HG02852 (cell line): ENCODE measurements at regions not wholly inside any gene's neighbourhood (a gene's known extent, or its start where the extent isn't known, plus 50 kb on each side); places are given as distances from the start of the nearest gene placed in this dataset.

Source experiments
- ATAC-seq: cut with Tn5 transposase; IDR thresholded peaks from one replicate; pipeline ENCODE4 v1.9.1; 2021; ENCODE audit warnings: mild to moderate bottlenecking, moderate library complexity; ENCODE audit not compliant: unreplicated experiment

- no peak for ATAC-seq
Observed at GRCh38 chr1:187413405-187414169, 584.8 kb downstream of the PLA2G4A start.

GRCh38 chr1:187415065-187415464 is 586.3 kb downstream of the PLA2G4A start:
- no peak for ATAC-seq

DNA sequence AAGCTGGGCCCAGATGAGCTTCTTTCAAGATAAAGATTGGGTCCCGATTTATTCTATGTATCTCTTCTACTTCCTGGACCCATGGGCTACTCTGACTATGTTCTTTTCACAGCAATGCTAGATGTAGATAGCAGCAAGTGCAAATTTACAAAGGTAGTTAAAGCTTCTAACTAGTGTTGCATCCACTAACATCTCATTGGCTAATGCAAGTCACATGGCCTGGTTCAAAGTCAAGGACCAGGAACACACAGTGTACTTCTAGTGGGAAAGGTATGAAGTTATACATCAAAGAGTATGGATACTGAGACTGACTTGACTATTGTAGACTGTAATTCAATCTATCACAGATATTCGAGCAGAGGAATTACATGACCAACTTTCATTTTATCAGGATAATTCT is 588.8 kb downstream of the PLA2G4A start:
- ATAC-seq: no peak

- no peak for ATAC-seq
Observed at GRCh38 chr1:187433598-187433997, 604.8 kb downstream of the PLA2G4A start.

DNA sequence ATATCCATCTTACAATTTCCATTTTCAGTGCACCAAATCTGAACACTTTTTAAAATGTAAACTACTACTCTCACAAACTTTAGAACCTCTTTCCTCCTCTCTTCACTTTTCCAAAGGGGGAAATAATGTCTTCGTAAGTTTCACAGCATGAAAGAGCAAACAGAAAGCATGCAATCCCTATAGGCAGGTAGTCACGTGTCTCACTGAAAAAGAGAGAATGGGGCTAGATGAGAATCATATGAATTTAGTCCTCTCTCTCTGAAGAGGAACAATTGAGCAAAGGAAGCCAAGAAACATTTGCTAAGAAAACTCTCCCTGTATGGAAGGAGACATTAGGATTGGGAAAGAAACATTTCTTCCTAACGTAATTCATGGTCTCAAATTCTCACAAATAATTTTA is 613.9 kb downstream of the PLA2G4A start:
- no peak for ATAC-seq

- ATAC-seq: no peak
Observed at GRCh38 chr1:187443939-187444338, 615.2 kb downstream of the PLA2G4A start.

- no peak for ATAC-seq
Observed at GRCh38 chr1:187445066-187445465, 616.3 kb downstream of the PLA2G4A start.

GRCh38 chr1:187451238-187451637 is 622.5 kb downstream of the PLA2G4A start:
- no peak for ATAC-seq

GRCh38 chr1:187454010-187454409 is 625.3 kb downstream of the PLA2G4A start:
- no peak for ATAC-seq

DNA sequence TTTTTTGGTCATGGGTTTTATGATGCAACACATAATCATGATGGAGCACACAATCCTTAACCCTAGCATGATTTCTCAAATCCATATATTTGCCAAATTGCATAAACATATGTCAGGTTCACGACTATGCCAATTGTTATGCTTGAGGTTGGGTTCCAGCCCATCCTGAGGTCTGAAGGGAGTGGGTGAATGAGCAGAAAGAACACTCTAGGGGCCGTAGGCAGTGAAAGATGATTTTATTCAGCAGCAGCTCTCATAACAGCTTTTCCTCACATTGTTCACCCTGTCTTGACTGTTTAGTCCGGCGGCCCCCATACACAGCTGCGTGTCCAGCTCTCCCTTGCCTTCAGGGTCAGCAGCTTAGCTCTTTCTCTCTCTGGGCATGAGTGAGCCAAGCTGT is 627.7 kb downstream of the PLA2G4A start:
- no peak for ATAC-seq

DNA sequence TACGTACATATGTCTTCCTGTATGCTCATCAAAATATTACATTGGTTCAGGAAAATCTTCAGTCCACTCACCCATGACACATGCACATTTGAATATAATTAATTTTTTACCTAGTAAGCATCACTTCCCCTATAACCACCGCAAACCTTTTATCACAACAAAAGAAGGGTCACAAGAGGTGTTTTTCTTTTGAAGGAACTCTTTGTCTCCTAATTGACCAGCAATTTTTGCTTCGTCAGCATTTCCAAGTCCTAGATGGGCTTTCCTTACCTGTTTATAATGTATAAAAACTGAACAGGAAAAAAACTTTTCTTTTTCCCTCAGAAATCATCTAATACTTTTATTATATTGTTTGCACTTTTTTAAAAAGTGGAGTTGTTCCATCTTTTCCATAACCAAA is 631.3 kb downstream of the PLA2G4A start:
- ATAC-seq: no peak

DNA sequence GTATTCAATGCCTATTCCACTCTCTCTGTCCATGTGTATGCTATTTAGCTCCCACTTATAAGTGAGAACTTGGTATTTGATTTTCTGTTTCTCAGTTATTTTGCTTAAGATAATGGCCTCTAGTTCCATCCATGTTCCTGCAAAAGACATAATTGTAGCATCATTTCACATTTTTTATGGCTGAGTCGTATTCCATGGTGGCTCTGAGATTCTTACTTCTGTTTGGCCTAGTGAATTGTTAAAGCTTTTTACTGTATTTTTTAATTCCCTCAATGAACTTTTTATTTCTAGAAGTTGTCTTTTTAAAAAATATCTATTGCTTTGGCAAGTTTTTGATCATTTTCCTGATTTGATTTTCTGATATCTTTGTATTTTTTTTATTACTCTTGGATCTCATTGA is 635.6 kb downstream of the PLA2G4A start:
- ATAC-seq: no peak

- ATAC-seq: no peak
Observed at GRCh38 chr1:187465441-187465840, 636.7 kb downstream of the PLA2G4A start.

DNA sequence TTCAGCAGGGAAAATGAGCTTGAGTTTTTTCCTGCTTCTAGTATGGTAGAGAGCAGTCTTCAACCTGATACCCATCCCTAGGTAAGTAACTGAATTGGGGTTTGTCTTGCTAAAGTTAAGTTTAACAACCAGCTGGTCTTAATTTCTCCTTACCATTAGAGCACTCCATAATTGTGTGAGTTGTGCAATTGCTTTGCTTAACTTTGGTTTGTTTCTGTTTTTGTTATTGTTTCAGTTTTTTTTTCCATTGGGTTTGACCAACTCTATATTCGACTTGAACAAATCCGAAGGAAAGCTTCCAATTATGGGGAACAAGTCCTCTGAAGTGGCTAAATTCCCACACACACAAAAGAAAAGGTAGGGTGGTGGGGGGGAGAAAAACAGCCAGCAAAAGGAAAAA is 641.1 kb downstream of the PLA2G4A start:
- ATAC-seq: no peak

DNA sequence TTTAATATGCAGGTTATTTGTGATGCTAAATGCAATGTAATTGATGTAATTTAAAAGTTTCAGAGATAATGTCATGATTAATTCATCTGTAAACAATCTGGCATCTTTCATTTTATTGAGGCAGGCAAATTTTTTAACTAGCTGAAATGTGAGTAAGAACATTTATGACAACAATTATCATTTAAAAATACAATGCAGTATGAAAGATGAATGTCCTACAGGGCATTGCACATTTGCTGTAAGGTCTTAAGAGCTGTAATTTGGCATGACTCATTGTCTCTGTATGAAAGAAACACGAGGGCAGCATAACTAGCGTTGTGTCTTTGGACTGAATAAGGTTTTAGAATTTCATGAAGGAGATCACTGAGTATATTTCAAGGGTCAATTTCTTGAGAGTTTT is 642.8 kb downstream of the PLA2G4A start:
- no peak for ATAC-seq

DNA sequence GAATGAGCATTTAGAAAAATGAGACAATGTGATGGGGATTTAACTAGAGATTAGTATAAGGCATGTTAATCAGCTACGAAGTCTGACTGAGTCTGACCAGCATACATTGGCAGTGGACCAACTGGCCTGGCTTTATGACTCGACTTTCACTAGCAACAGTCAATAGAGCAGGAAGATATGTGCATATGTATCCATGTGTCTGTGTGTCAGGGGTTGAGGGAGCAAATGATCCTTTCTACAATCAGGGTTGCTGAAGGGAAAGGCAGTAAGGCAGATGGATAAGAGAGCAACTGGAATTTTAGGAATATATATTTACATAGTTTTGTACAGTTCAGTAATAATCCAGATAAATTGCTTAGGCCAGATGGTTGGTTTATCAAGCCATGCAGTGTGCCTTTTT is 645.6 kb downstream of the PLA2G4A start:
- ATAC-seq: no peak

- no peak for ATAC-seq
Observed at GRCh38 chr1:187476671-187477070, 647.9 kb downstream of the PLA2G4A start.

DNA sequence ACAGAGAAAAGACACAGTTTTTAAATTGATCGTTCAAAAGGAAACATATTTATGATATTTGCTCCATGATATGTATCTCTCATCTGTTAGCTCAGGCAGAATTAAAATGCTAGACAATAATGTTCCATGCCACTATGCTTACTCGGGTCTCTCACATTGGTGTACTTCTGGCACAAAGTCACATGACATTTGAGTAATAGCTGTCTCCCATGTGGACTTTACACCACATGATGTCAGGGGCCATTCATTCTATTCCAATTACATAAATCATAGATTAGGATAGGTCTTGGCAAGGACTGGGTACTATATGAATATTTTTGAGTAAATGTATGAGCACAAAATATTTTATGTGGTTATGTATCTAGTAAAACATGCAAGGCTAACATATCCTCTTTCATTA is 648.4 kb downstream of the PLA2G4A start:
- no peak for ATAC-seq

DNA sequence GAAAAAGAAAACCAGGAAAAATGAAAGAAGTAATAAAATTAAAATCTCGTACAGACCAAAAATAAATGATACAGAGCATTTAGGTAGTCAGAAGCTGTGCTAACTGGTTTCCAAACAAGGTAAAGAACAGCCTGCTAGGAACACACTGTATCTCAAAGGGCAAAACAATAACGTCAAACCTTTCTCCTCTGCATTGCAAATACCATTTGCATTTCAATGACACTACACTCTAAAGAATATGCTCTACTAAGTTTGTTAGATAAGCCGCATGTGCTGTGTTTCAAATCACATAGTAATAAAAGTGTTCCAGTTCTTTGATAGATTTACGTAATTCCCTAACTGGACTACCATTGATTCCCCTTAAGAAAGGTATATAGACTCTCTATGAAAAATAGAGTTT is 648.8 kb downstream of the PLA2G4A start:
- ATAC-seq: no peak

- ATAC-seq: no peak
Observed at GRCh38 chr1:187481581-187482148, 652.9 kb downstream of the PLA2G4A start.

DNA sequence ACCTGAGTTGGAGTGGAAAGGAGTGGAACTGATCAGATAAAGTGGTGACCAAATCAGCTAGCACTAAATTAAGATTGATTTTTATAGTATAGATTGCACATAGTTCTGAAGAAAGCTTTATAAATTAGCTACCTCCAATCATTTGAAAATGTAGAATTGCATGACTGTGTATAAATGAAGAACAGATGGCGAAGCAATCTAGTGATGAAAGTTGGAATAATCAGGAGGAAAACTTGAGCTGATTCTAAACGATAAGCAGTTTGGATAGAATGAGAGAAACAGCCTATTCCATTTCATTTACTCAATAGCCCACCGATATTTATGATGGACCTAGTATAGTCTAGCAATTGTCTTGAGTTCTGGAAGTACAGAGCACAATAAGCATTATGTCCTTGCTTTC is 661.5 kb downstream of the PLA2G4A start:
- no peak for ATAC-seq

- no peak for ATAC-seq
Observed at GRCh38 chr1:187491082-187491720, 662.5 kb downstream of the PLA2G4A start.
